ENCODE measurements at regions not wholly inside any gene's neighbourhood (a gene's known extent, or its start where the extent isn't known, plus 50 kb on each side); places are given as distances from the start of the nearest gene placed in this dataset.

DNA sequence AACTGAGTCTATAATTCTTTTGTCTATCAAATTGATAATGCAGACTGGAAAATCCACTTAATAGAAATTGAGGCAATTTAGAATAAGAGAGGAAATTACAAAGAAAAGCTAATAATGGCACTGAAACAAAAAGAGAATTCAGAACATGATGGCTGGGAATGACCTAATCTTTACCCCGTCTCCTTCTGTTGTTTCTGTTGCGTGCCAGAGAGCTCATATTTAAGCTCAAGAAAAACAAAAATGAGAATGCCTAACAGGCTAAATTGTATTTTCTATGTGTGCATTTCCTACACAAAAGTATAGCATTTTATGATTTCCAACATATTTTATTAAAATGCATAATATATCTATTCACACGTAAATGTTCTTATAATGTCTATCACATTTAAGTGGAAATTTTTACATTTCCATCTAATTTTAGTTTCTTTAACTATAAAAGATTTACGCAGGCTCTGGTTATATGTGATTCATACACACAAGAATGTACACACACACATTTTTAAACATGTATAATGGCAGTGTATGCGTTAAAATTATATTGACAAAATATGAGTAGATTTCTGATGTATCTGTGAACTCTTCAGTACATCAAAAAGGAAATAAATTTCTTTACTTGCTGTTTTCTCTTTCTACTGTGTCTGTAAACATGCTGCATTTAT is 432.3 kb downstream of the SLITRK6 start:
- no peak overlapping the region for H3K27ac ChIP-seq (replicated peaks)
- H3K27me3 ChIP-seq (ENCODE audit: insufficient read depth, poor library complexity, severe bottlenecking) = no peaks in the 10 kb centered on the region
- TF ChIP-seq POLR2AphosphoS5 (IDR thresholded peaks at IDR 0.05; ENCODE audit: low read depth) (no peak), SPI1 (IDR thresholded peaks at IDR 0.05; ENCODE audit: borderline replicate concordance, low read depth) (no peak), GABPA (IDR thresholded peaks at IDR 0.05; ENCODE audit: low read depth) (no peak)
- TF ChIP-seq, protein P1, sequence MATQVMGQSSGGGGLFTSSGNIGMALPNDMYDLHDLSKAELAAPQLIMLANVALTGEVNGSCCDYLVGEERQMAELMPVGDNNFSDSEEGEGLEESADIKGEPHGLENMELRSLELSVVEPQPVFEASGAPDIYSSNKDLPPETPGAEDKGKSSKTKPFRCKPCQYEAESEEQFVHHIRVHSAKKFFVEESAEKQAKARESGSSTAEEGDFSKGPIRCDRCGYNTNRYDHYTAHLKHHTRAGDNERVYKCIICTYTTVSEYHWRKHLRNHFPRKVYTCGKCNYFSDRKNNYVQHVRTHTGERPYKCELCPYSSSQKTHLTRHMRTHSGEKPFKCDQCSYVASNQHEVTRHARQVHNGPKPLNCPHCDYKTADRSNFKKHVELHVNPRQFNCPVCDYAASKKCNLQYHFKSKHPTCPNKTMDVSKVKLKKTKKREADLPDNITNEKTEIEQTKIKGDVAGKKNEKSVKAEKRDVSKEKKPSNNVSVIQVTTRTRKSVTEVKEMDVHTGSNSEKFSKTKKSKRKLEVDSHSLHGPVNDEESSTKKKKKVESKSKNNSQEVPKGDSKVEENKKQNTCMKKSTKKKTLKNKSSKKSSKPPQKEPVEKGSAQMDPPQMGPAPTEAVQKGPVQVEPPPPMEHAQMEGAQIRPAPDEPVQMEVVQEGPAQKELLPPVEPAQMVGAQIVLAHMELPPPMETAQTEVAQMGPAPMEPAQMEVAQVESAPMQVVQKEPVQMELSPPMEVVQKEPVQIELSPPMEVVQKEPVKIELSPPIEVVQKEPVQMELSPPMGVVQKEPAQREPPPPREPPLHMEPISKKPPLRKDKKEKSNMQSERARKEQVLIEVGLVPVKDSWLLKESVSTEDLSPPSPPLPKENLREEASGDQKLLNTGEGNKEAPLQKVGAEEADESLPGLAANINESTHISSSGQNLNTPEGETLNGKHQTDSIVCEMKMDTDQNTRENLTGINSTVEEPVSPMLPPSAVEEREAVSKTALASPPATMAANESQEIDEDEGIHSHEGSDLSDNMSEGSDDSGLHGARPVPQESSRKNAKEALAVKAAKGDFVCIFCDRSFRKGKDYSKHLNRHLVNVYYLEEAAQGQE (IDR thresholded peaks at IDR 0.05; ENCODE audit: insufficient replicate concordance, low read depth) = no peak
- TF ChIP-seq, protein P2, sequence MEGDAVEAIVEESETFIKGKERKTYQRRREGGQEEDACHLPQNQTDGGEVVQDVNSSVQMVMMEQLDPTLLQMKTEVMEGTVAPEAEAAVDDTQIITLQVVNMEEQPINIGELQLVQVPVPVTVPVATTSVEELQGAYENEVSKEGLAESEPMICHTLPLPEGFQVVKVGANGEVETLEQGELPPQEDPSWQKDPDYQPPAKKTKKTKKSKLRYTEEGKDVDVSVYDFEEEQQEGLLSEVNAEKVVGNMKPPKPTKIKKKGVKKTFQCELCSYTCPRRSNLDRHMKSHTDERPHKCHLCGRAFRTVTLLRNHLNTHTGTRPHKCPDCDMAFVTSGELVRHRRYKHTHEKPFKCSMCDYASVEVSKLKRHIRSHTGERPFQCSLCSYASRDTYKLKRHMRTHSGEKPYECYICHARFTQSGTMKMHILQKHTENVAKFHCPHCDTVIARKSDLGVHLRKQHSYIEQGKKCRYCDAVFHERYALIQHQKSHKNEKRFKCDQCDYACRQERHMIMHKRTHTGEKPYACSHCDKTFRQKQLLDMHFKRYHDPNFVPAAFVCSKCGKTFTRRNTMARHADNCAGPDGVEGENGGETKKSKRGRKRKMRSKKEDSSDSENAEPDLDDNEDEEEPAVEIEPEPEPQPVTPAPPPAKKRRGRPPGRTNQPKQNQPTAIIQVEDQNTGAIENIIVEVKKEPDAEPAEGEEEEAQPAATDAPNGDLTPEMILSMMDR (IDR thresholded peaks at IDR 0.05; ENCODE audit: insufficient read depth, low read length) = no peak
- no peak for DNase-seq (ENCODE audit: low read depth in 1 of 2, low spot score in 1 of 2)
- no peak overlapping the region for H3K4me3 ChIP-seq (replicated peaks; ENCODE audit: insufficient read depth, low read length)

DNA sequence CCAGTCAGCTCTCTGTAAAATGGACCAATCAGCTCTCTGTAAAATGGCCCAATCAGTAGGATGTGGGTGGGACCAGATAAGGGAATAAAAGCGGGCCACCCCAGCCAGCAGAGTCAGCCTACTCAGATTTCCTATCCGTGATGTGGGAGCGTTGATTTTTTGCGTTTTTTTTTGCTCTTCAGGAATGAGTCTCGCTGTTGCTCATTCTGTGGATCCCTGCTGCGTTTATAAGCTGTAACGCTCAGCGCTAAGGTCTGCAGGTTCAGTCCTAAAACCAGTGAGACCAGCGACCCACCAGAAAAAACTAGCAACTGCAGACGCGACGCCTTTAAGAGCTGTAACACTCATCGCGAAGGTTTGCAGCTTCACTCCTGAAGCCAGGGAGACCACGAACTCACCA is 435.7 kb downstream of the SLITRK6 start:
- no peak for DNase-seq (ENCODE audit: low read depth in 1 of 2, low spot score in 1 of 2)
- Histone ChIP-seq H3K27me3 (ENCODE audit: insufficient read depth, poor library complexity, severe bottlenecking) (no peaks in the 10 kb centered on the region), H3K4me3 (replicated peaks; ENCODE audit: insufficient read depth, low read length) (no peak overlapping the region), H3K27ac (replicated peaks) (no peak overlapping the region)
- TF ChIP-seq SPI1 (IDR thresholded peaks at IDR 0.05; ENCODE audit: borderline replicate concordance, low read depth) = no peak
- TF ChIP-seq, protein P2 (IDR thresholded peaks at IDR 0.05; ENCODE audit: insufficient read depth, low read length) = no peak
- TF ChIP-seq POLR2AphosphoS5 (IDR thresholded peaks at IDR 0.05; ENCODE audit: low read depth) = no peak
- TF ChIP-seq, protein P1 (IDR thresholded peaks at IDR 0.05; ENCODE audit: insufficient replicate concordance, low read depth) = no peak
- TF ChIP-seq GABPA (IDR thresholded peaks at IDR 0.05; ENCODE audit: low read depth) = no peak

DNA sequence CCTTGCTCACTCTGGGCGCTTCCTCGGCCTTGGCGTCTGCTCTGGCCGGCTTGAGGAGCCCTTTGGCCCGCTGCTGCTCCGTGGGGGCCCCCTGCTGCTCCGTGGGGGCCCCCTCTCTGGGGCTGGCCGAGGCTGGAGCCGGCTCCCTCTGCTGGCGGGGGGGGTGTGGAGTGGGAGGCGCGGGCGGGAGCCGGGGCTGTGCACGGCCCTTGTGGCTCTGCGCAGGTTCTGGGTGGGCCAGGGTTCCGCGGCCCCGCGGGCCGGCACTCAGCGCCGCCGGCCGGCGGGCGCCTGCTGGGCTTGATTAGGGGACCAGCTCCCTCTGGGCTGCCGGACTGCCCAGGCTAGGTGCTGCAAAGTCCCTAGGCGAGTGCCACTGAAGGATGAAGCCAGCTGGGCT is 436.2 kb downstream of the SLITRK6 start:
- Histone ChIP-seq H3K27ac (replicated peaks) (no peak overlapping the region), H3K4me3 (replicated peaks; ENCODE audit: insufficient read depth, low read length) (no peak overlapping the region), H3K27me3 (ENCODE audit: insufficient read depth, poor library complexity, severe bottlenecking) (no peaks in the 10 kb centered on the region)
- no peak for DNase-seq (ENCODE audit: low read depth in 1 of 2, low spot score in 1 of 2)
- TF ChIP-seq, protein P1 (IDR thresholded peaks at IDR 0.05; ENCODE audit: insufficient replicate concordance, low read depth) = no peak
- TF ChIP-seq POLR2AphosphoS5 (IDR thresholded peaks at IDR 0.05; ENCODE audit: low read depth) = no peak
- TF ChIP-seq, protein P2 (IDR thresholded peaks at IDR 0.05; ENCODE audit: insufficient read depth, low read length) = no peak
- TF ChIP-seq GABPA (IDR thresholded peaks at IDR 0.05; ENCODE audit: low read depth) = no peak
- no peak for TF ChIP-seq SPI1 (IDR thresholded peaks at IDR 0.05; ENCODE audit: borderline replicate concordance, low read depth)
